ENCODE measurements at regions not wholly inside any gene's neighbourhood (a gene's known extent, or its start where the extent isn't known, plus 50 kb on each side); places are given as distances from the start of the nearest gene placed in this dataset.
"Not testable (repeated sequence)": the region's sequence is repeated elsewhere in the genome, so short reads cannot be mapped to it uniquely, and the experiment has no call there.

DNA sequence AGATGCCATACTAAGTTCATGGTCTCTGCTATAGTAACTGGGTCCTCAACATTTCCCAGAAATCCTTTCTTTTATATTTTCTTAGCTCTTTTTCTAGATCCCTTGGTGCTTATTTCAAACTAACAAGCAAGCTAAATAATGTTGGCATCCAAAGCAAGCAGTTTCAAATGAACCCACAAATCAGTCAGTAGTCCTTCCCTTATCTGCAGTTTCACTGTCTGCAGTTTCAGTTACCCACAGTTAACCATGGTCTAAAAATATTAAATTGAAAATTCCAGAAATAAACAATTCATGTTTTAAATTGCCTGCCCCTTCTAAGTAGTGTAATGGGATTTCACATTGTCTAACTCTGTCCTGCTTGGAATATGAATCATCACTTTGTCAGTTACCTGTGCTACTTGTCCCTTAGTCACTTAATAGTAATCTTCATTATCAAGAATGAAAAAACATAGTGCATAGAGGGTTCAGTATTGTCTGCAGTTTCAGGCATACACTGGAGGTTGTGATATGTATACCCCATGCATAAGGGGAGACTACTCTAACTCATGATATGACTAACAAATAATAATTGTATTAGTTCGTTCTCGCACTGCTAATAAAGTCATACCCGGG, 633.7 kb downstream of the MECOM start:
- Histone ChIP-seq H3K27ac (ENCODE audit: low read length) (no peak overlapping the region), H3K36me3 (ENCODE audit: control insufficient read depth, low read depth, low read length) (no peaks in the 10 kb centered on the region), H3K4me3 (ENCODE audit: low read length) (no peak overlapping the region), H3K27me3 (ENCODE audit: control insufficient read depth, insufficient read depth, low read length) (no peaks in the 10 kb centered on the region), H3K9ac (ENCODE audit: low read length) (no peak overlapping the region), H3K9me3 (ENCODE audit: control insufficient read depth, low read depth, low read length) (no peaks in the 10 kb centered on the region), H3K4me1 (ENCODE audit: control insufficient read depth, low read depth, low read length) (no peaks in the 10 kb centered on the region)

DNA sequence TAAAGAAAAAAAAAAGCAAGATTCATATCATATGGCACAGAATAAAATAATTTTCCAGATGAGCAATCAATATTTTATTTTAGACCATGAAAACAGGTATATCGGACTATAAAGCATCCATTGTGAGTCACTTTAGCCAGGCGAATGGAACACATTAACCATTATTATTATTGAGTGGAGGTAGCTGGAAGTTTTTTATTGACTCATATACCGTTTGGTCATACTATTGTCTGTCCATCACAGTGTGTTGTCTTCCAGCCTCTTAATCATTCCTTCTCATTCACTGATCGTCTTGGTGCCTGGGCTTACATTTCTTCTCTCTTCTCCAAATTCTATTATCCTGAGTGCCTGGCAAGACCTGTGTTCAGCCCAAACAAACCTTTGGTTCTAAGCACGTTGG, 634.8 kb downstream of the MECOM start:
- Histone ChIP-seq H3K9ac (ENCODE audit: low read length) (no peak overlapping the region), H3K4me1 (ENCODE audit: control insufficient read depth, low read depth, low read length) (no peaks in the 10 kb centered on the region), H3K27ac (ENCODE audit: low read length) (no peak overlapping the region), H3K9me3 (ENCODE audit: control insufficient read depth, low read depth, low read length) (no peaks in the 10 kb centered on the region), H3K27me3 (ENCODE audit: control insufficient read depth, insufficient read depth, low read length) (no peaks in the 10 kb centered on the region), H3K36me3 (ENCODE audit: control insufficient read depth, low read depth, low read length) (no peaks in the 10 kb centered on the region), H3K4me3 (ENCODE audit: low read length) (no peak overlapping the region)

DNA sequence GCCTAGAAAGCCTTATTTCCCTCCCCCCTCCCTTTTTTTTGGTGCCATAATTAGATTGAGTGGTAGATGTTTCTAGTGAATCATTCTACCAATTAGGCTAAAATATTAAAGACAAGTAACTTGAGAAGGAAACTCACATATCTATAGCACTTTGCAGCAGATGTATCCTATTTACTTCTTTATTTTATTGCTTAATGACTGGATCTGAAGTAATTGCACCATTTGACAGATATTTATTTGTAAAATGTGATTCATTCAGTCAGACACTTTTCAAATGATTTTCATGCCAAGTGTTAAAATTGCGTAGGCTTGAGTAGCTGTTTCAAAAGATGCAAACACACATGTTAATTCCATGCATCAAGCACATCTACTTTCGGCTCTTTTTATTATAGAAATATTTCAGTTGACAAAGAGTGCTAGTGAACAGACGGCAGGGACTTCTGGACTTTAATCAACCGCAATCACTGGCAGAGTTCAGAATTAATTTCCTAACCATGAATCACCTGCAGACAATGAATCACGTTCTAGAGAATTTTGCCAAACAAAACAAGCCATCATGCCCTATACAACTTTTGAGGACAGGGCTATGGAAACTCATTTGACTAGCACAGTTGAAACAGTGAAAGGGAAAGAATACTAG, 636.8 kb downstream of the MECOM start:
- Histone ChIP-seq H3K9ac (ENCODE audit: low read length) (no peak overlapping the region), H3K27me3 (ENCODE audit: control insufficient read depth, insufficient read depth, low read length) (no peaks in the 10 kb centered on the region), H3K27ac (ENCODE audit: low read length) (no peak overlapping the region), H3K9me3 (ENCODE audit: control insufficient read depth, low read depth, low read length) (no peaks in the 10 kb centered on the region), H3K4me1 (ENCODE audit: control insufficient read depth, low read depth, low read length) (no peaks in the 10 kb centered on the region), H3K4me3 (ENCODE audit: low read length) (no peak overlapping the region), H3K36me3 (ENCODE audit: control insufficient read depth, low read depth, low read length) (no peaks in the 10 kb centered on the region)

DNA sequence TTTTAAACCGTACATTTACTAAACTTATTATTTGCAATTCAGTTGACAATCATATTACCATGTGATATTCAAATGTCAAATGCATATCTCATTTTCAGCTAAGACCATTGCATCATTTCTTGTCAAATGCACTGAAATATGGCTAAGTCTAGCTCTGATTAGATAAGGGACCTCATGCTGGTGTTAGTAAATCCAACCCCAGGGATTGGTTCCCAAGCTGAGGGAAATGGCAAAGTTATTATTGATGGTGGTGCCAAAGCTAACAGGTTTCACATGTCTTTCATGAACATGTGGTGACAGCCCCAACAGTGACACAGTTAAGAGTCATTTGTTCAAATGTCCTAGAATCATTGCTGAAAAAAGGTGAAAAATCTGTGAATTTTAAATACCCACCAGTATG, 641.1 kb downstream of the MECOM start:
- no peak overlapping the region for H3K27ac ChIP-seq (ENCODE audit: low read length)
- no peaks in the 10 kb centered on the region for H3K36me3 ChIP-seq (ENCODE audit: control insufficient read depth, low read depth, low read length)
- no peaks in the 10 kb centered on the region for H3K27me3 ChIP-seq (ENCODE audit: control insufficient read depth, insufficient read depth, low read length)
- H3K4me1 ChIP-seq (ENCODE audit: control insufficient read depth, low read depth, low read length) = no peaks in the 10 kb centered on the region
- H3K4me3 ChIP-seq (ENCODE audit: low read length) = no peak overlapping the region
- H3K9ac ChIP-seq (ENCODE audit: low read length) = no peak overlapping the region
- no peaks in the 10 kb centered on the region for H3K9me3 ChIP-seq (ENCODE audit: control insufficient read depth, low read depth, low read length)

DNA sequence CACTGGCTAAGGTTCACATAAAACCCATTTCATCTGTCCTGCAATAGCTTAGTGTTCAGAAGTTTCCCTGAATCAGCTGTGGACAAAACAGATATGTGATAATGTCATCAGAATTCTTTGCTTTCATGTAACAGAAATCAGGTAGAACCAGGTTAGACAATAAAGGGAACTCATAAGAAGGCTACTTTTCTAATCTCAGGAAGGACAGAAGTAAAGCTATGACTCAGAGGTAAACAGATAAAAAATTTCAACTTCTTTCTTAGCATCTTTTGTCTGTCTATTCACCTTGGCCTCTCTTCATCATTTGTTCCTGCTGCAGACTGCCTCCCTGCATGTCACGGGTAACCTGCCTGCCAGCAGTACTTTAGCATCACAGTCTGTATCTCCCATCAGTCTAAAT, 643.1 kb downstream of the MECOM start:
- H3K36me3 ChIP-seq (ENCODE audit: control insufficient read depth, low read depth, low read length) = no peaks in the 10 kb centered on the region
- no peaks in the 10 kb centered on the region for H3K4me1 ChIP-seq (ENCODE audit: control insufficient read depth, low read depth, low read length)
- no peak overlapping the region for H3K4me3 ChIP-seq (ENCODE audit: low read length)
- H3K9ac ChIP-seq (ENCODE audit: low read length) = no peak overlapping the region
- no peaks in the 10 kb centered on the region for H3K9me3 ChIP-seq (ENCODE audit: control insufficient read depth, low read depth, low read length)
- H3K27me3 ChIP-seq (ENCODE audit: control insufficient read depth, insufficient read depth, low read length) = no peaks in the 10 kb centered on the region
- H3K27ac ChIP-seq (ENCODE audit: low read length) = no peak overlapping the region

DNA sequence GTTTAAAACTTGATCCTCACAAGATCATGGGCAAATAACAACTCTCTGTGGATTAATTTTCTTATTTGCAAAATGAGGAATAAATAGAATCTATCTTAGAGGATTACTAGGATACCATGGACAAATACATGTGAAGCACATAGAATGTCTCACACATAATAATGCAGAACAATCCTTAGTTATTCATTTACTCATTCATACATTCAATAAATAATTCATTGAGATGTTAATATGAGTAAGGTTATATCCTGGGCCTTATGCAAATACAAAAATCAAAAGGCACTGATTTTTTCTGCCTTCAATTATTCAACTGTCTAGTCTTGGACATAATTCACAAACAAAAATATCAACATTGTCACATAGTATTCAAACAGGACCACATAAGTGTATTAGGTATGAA, 654.1 kb downstream of the MECOM start:
- H3K36me3 ChIP-seq (ENCODE audit: control insufficient read depth, low read depth, low read length) = no peaks in the 10 kb centered on the region
- H3K9ac ChIP-seq (ENCODE audit: low read length) = no peak overlapping the region
- no peak overlapping the region for H3K4me3 ChIP-seq (ENCODE audit: low read length)
- H3K4me1 ChIP-seq (ENCODE audit: control insufficient read depth, low read depth, low read length) = peaks cover 21% of the 10 kb centered on the region
- H3K9me3 ChIP-seq (ENCODE audit: control insufficient read depth, low read depth, low read length) = no peaks in the 10 kb centered on the region
- H3K27ac ChIP-seq (ENCODE audit: low read length) = no peak overlapping the region
- H3K27me3 ChIP-seq (ENCODE audit: control insufficient read depth, insufficient read depth, low read length) = no peaks in the 10 kb centered on the region

DNA sequence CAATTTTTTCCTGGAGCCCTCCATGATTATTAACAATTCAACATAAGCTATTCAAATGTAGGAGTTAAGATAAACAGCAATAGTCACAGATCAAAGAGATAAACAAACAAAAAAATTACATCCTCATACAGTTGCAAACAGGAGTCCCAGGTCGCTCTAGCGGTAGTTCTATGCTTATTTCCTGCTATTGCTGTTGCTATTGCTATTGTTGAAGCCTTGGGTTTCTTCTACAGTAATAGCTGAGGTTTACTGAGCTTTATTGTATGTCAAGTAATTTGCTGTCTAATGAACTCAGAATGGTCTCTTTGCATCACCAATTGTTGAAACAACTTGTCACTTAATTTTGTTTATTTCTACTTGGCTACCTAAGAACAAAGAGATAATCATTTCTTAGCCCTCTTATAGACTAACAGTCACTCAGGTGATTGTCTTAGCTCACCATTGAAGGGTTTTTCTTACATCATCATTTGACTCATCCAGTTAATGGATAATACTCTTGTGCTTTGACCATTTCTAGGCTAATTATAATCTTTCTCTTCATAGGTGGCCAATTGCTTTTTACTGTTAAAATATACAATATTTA, 654.6 kb downstream of the MECOM start:
- H3K4me1 ChIP-seq (ENCODE audit: control insufficient read depth, low read depth, low read length) = peaks cover 22% of the 10 kb centered on the region
- no peak overlapping the region for H3K4me3 ChIP-seq (ENCODE audit: low read length)
- no peaks in the 10 kb centered on the region for H3K36me3 ChIP-seq (ENCODE audit: control insufficient read depth, low read depth, low read length)
- H3K9me3 ChIP-seq (ENCODE audit: control insufficient read depth, low read depth, low read length) = no peaks in the 10 kb centered on the region
- peaks cover under 1% of the 10 kb centered on the region for H3K27me3 ChIP-seq (ENCODE audit: control insufficient read depth, insufficient read depth, low read length)
- no peak overlapping the region for H3K27ac ChIP-seq (ENCODE audit: low read length)
- no peak overlapping the region for H3K9ac ChIP-seq (ENCODE audit: low read length)

DNA sequence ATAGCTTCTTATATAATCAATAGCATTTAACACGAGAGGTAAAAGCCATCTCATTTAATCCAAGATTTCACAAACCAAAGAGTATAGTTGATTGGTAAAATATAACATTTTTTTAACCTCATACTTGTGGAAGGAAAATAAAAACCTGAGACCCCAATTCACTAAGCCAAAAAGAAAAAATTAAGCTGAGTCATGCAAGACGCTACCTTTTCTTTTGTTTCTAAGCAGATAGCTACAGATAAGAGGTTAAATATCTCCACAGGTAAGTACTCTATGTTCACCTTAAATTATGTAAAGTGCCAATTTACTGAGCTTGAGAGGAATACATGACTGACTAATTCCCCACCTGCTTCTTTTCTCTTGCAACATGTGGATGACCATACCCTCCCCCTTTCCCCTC, 656.4 kb downstream of the MECOM start:
- Histone ChIP-seq H3K36me3 (ENCODE audit: control insufficient read depth, low read depth, low read length) (no peaks in the 10 kb centered on the region), H3K4me1 (ENCODE audit: control insufficient read depth, low read depth, low read length) (peaks cover 39% of the 10 kb centered on the region), H3K4me3 (ENCODE audit: low read length) (no peak overlapping the region), H3K27ac (ENCODE audit: low read length) (no peak overlapping the region), H3K9me3 (ENCODE audit: control insufficient read depth, low read depth, low read length) (no peaks in the 10 kb centered on the region), H3K27me3 (ENCODE audit: control insufficient read depth, insufficient read depth, low read length) (peaks cover 4% of the 10 kb centered on the region), H3K9ac (ENCODE audit: low read length) (peak overlapping the region; percentile 5)

DNA sequence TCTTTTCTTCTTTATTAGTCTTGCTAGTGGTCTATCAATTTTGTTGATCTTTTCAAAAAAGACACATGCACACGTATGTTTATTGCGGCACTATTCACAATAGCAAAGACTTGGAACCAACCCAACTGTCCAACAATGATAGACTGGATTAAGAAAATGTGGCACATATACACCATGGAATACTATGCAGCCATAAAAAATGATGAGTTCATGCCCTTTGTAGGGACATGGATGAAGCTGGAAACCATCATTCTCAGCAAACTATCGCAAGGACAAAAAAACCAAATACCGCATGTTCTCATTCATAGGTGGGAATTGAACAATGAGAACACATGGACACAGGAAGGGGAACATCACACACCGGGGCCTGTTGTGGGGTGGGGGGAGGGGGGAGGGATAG, 657.1 kb downstream of the MECOM start:
- not testable (repeated sequence) for H3K36me3 ChIP-seq (ENCODE audit: control insufficient read depth, low read depth, low read length); H3K9me3 ChIP-seq (ENCODE audit: control insufficient read depth, low read depth, low read length)

DNA sequence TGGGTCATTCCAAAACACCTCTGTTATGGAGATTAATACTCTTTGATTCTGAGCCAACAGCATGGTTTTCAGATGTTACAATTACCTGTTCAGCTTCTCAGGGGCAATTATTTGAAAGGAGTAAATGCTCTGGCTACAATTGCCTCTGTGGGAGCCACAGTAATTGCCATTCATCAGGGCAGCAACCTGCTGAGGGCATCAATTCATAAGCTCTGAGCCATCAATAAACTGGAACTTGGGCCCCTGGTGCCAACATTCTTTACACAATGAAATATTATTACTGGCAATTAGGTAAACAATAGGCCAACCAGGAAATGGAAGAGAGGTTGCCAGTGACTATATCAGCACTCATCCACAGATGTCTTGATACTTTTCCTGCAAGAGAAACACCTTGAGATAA, 660.8 kb downstream of the MECOM start:
- Histone ChIP-seq H3K4me1 (ENCODE audit: control insufficient read depth, low read depth, low read length) (peaks cover 38% of the 10 kb centered on the region), H3K9ac (ENCODE audit: low read length) (no peak overlapping the region), H3K4me3 (ENCODE audit: low read length) (peak overlapping the region; percentile 16), H3K36me3 (ENCODE audit: control insufficient read depth, low read depth, low read length) (no peaks in the 10 kb centered on the region), H3K9me3 (ENCODE audit: control insufficient read depth, low read depth, low read length) (no peaks in the 10 kb centered on the region), H3K27ac (ENCODE audit: low read length) (no peak overlapping the region), H3K27me3 (ENCODE audit: control insufficient read depth, insufficient read depth, low read length) (peaks cover 8% of the 10 kb centered on the region)

More for the DNA sequence above, 657.1 kb downstream of the MECOM start:
- H3K4me1 ChIP-seq (ENCODE audit: control insufficient read depth, low read depth, low read length) = peaks cover 43% of the 10 kb centered on the region
- not testable (repeated sequence) for H3K27me3 ChIP-seq (ENCODE audit: control insufficient read depth, insufficient read depth, low read length); H3K27ac ChIP-seq (ENCODE audit: low read length); H3K9ac ChIP-seq (ENCODE audit: low read length); H3K4me3 ChIP-seq (ENCODE audit: low read length)

DNA sequence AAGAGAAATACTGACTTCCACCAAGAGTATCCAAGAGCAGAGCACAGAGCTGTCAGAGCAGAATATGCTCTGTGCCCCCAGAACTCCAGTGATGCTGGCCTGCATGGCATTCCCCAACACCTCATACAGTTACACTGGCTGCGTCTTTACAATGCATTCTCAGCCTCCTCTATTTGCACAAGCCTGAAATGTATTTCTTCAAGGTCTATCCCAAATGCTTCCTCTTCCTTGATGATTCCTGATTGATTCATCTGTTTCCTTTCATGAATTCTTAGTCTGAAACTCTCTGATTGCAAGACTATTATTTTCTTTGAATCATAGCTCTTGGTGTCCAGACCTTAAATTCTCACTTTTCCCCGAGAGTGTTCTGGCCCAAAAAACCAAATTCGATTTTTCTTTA, 664.7 kb downstream of the MECOM start:
- no peak overlapping the region for H3K4me3 ChIP-seq (ENCODE audit: low read length)
- H3K36me3 ChIP-seq (ENCODE audit: control insufficient read depth, low read depth, low read length) = no peaks in the 10 kb centered on the region
- H3K4me1 ChIP-seq (ENCODE audit: control insufficient read depth, low read depth, low read length) = peaks cover 27% of the 10 kb centered on the region
- no peak overlapping the region for H3K27ac ChIP-seq (ENCODE audit: low read length)
- H3K27me3 ChIP-seq (ENCODE audit: control insufficient read depth, insufficient read depth, low read length) = peaks cover 7% of the 10 kb centered on the region
- H3K9me3 ChIP-seq (ENCODE audit: control insufficient read depth, low read depth, low read length) = no peaks in the 10 kb centered on the region
- H3K9ac ChIP-seq (ENCODE audit: low read length) = no peak overlapping the region

DNA sequence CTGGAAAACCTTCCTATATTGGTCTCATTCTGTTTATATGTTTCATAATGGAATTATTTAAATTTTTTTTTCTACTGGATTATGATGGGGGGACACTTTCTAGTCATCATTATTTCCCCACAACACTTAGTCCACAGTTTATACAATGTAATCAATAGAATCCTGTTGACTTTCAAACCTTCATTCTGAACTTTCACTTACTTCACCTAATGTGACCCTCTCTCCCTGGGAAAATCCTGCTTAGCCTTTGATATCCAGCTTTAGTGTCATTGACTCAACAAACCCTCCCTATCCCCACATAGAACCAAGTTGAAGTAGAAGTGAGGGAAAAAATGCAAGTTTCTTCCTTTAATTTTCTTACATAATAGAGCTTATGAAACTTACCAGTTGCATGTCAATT, 666.0 kb downstream of the MECOM start:
- Histone ChIP-seq H3K4me1 (ENCODE audit: control insufficient read depth, low read depth, low read length) (peaks cover 14% of the 10 kb centered on the region), H3K27me3 (ENCODE audit: control insufficient read depth, insufficient read depth, low read length) (peaks cover 4% of the 10 kb centered on the region), H3K9me3 (ENCODE audit: control insufficient read depth, low read depth, low read length) (no peaks in the 10 kb centered on the region), H3K36me3 (ENCODE audit: control insufficient read depth, low read depth, low read length) (no peaks in the 10 kb centered on the region), H3K27ac (ENCODE audit: low read length) (no peak overlapping the region), H3K4me3 (ENCODE audit: low read length) (no peak overlapping the region), H3K9ac (ENCODE audit: low read length) (no peak overlapping the region)

All from iPS-18a (cell line).